T-helper 1 cell (primary cell): ENCODE measurements at regions not wholly inside any gene's neighbourhood (a gene's known extent, or its start where the extent isn't known, plus 50 kb on each side); places are given as distances from the start of the nearest gene placed in this dataset.

Source experiments
- DNase-seq, 5 donors: peaks; one replicate each; pipeline ENCODE4 v3.0.0-alpha.2; 2012 to 2020

DNA sequence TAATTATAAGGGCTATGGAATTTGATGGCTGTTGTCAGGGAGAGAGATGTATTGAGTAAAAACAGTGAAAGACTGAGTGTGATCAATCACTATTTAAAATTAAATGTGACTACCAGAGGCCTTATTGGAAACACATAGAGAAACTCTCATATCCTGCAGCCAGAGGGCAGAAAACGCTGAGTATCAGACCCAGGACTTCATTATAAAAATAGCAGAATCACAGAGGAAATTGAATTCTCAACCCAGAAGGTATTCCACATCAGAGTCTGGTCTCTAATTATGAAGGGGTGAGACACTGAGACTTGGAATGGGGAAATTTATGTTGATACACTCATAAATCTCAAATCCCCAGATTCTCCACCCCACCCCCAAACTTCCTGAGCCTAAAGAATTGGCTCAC lies 69.5 kb upstream of the IL6 start:
- no peak for DNase-seq

DNA sequence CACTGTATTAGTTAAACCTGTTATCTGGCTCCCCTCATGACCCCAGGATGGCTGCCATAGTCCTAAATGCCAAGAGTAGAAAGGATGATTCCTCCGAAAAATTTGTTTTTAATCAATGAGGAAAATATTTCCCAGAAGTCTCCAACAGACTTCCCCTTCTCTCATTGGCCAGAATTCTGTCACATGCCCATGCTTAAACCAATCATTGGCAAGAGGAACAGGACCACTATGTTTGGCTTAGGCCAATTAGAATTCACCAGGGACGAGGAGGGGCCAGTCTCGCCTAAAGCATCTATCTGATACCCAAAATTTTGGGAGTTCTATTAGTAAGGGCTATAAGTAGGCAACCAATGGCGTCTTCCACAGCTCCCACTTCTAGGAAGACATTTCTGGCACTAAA lies 71.2 kb upstream of the IL6 start:
- DNase-seq = no peak

DNA sequence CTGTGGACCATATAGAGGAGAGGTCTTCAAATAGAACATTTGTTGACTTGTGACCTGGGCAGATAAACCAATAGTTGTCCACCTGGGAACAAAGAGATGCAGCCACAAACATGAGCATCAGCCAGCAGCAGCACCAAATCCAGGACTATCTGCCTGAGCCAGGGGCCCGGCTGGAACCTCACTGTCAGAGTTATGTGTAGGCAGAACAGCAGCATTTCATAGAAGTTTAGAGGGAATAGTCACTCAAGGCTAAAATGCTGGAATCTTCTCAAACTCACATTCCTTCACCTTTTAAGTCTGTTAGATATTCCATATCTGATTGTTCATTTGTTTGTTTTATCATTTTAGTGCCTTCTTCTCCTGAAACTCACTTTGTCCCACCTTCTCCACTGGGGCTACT lies 72.2 kb upstream of the IL6 start:
- no peak for DNase-seq

DNA sequence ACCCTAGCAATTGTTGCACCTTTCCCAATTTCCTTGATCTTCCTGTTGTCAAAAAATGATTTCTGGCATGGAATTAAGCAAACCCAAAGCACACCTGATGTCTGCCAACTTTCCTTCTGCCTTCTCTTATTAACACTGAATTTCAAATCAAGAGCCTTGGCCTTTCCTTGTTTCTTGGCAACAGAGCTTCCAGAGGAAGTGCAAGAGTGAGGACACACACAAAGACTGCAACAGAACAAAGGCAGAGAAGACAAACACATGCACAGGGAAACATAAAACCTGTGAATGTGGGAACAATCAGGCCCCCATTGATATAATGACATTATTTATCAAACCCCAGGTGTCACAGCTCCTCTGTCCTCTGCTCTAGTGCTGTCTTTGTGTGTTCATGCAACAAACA lies 73.0 kb upstream of the IL6 start:
- no peak for DNase-seq

DNA sequence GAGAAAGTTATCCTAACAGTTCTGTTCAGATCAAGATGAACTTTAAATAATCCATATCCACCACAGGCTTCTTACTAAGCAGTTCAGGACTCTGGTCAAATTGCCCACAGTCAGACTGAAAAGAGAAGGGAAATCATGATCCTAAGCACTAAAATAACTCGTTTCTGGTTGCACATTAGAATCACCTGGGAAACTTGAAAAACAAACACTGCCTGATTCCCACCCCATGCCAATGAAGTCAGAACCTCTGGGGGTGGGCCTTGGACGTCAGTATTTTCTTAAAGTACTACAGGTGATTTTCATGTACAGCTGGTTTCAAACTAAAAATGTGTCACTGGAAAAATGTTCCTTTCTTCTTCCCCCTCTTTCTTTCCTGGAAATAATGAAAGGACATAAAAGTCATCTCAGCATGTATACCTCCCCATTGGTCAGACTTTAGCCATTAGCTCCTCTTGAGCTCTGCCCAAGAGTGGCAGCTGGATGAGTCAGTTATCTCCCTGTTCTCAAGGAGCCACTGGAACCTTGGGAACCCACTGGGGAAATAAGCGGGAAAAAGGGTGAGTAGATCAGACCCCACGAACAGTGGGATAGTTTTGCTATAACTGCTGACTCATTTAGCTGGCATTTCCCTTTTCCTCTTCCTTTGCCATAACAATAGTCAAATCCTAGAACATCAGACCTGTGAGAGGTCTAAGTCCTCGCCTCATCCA lies 75.3 kb upstream of the IL6 start:
- no peak for DNase-seq

DNA sequence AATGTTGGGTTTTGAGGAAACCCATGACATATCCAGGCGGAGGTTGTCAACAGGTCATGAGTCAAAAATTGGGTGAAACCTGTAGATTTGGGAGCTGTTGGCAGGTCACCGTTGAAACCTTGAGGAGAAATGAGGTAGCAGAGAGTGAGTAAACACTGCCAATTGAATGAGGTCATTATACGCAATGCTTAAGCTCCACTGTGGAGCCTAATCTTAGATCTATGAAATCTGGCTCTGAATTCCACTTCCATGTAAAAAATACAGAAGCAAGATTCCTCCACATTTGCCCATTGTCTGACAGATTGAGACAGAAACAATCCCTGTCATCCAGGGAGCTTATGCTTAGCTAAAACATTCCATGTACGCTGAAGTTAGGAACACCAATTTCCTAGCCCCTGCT lies 76.0 kb upstream of the IL6 start:
- DNase-seq = no peak

DNA sequence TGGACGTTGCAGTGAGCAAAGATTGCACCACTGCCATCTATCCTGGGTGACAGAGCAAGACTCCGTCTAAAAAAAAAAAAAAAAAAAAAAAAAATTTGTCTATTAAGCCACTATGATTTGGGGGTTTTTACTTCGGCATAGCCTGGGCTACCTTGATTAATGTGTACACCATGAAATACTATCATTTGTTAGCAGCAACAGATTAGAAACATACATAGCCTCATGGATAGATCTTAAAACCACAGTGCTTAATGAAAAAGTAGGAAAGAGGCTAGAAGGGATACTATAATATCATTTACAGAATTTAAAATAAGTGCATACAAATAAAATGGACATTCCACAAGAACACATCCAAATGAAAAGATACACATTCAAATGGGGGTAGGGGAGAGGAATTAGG lies 77.3 kb upstream of the IL6 start:
- no peak for DNase-seq

DNA sequence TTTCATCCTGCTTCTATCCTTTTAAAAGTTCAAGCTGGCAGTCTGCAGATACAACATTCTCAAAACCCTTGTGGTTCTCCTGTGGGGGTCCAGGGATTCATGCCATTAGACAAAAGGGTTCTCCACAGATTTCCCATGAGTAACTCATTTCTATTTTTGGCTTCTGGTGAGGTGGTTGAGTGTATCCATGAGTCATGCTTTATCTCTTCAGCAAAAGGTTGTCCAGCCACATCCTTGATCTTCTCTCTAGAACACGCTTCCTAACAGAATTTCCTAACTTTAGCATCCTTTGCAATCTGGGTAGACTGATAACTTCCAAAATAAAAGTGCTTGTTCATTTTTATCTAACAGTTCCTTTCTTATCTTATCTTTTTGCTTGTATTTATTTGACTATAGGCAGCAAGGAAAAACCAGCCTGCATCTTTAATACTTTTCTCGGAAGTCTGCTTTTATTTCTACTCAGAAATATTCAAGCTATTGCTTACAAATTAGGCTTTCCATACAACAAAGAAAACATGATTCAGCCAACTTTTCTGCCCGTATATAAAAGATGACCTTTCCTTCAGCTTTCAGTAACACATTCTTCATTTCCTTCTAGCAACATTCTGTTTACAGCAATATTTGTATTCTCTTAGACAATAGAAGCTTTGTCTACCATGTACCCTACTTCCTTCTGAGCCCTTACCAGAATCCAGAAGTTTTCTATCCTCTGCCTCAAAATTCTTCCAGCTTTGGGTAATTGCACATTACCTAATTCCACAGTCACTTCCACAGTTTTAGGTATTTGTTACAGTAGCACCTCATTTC lies 79.3 kb upstream of the IL6 start:
- DNase-seq = no peak

DNA sequence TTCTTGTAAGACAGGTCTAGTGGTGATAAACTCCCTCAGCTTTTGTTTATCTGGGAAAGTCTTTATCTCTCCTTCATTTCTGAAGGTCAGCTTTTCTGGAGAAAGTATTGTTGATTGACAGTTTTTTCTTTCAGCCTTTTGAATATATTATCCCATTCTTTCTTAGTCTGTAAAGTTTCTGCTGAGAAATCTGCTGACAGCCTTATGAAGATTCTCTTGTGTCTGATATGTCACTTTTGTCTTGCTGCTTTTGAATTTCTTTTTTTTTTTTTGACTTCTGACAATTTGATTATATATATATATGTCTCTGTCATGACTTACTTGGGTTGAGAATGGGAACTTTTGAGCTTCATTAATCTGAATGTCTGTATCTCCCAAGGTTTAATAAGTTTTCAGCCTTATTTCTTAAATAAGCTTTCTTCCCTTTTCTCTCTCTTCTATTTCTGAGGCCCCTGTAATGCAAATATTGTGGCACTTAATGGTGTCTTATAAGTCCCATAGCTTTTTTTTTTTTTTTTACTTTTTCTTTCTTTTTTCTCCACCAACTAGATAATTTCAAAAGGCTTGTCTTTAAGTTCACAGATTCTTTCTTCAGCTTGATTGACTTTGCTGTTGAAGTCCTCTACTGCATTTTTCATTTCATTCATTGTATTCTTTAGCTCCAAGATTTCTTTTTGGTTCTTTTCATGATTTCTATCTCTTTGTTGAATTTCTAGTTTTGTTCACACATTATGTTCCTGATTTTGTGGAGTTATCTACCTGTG lies 81.4 kb upstream of the IL6 start:
- no peak for DNase-seq

DNA sequence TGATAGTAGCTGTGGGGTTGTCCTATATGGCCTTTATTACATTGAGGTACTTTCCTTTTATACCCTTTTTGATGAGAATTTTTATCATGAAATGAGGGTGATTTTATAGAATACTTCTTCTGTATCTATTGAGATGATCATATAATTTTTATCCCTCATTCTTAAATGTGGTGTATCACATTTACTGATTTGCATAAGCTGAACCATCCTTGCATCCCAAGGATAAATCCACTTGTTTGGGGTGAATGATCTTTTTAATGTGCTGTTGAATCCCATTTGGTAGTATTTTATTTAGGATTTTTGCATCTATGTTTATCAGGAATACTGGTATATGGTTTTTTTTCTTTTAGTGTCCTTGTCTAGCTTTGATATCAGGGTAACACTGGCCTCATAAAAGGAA lies 84.5 kb upstream of the IL6 start:
- no peak for DNase-seq

DNA sequence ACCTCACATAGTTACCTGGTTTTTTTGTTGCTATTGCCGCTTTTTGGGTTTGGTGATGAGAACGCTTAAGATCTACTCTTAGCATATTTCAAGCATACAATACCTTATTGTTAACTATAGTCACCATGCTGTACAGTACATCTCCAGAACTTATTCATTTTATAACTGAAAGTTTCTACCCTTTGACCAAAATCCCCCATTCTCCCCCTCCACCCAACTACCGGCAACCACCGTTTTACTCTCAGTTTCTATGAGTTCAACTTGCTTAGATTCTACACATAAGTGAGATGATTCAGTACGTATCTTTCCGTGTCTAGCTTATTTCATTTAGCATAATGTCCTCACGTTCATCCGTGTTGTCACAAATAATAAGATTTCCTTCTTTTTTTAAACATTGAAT lies 86.7 kb upstream of the IL6 start:
- DNase-seq = peak in 1 of 5 donors; percentile 83

DNA sequence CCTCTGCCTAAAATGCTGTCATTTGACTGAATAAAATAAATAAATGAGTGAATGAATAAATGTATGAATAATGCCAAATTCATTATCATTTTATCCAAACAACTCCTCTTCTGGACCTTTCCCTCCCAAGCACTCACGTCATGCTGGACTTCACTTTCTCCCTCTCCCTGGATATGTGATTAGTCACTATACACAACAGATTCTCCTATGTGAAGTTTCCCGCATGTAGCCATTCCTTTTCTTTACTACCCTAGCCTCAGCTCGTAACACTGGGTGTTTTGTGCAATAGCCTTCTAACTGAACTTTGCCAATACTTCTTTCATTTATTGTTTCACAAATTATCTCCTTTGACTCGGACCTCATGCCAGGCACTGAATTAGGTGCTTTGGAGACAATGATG lies 87.6 kb upstream of the IL6 start:
- no peak for DNase-seq

DNA sequence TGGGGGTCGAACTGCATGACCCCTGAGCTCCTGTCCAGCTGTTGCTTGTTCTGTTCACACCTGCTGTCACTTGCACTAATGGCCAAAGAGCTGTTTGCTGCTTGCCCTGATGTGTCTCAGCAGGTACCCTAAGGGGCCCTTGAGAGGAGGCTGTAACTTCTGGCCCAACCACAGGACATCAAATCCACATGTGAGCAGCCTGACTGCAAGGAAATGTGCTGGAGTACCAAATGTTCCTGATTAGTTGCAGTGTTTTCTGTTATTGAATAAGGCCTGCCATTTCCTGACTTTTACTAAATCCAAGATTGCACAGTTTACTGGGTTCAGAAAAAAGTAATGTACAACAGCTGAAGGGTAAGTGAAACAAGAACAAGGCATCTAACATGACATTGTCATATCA lies 91.7 kb upstream of the IL6 start:
- no peak for DNase-seq

DNA sequence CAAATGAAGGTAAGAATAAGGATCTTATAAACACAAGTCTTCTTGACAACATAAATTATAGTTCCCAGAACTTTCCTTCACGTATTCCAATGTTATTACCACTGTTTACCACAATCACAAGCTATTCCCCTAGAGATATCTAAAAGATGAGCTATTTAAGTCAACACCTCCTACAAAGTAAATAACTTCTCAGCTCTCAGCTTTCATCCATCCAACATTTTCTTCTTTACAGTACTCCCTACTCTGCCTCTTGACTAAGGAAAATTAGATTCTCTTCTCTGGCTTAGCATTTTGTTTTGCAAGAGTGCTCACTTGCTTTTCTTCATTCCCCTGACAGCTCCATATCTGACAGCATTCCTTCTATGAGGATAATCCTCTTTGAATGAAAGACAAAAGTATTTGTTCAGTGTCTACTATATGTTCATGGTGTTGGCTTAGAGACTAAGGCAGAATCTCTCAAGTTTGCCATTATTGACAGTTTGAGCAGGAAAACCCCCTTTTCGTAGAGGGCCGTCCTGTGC lies 93.0 kb upstream of the IL6 start:
- DNase-seq = no peak

DNA sequence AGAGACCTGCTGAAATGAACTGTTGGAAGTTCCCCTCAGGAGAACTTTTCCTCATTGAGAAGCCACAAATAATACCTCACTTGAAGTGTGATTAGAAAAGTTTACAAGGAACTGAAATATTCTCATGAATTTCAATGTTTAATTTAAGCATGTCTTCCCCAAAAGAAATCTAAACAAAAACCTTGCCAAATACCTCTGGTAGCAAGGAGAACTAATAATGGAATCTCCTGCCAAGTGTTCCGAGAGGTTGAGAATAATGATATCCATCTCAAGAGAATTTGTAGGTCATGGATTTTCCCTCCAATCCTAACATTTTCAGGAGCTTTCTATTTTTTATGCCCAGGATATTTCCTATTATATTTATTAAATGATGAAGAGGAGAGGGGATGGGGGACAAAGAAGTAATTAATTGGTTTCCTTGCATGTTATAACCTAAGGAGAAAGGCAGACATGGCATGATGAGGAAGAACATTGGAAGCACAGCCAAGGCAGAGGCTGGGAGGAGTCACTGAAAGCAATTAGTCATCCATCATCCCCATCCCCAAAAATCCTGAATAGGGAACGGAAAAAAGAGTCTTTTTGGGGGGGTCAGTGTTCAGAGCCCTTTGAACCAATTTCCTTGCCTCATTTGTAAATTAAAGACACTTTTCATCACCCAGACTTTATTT lies 93.6 kb upstream of the IL6 start:
- DNase-seq = no peak

DNA sequence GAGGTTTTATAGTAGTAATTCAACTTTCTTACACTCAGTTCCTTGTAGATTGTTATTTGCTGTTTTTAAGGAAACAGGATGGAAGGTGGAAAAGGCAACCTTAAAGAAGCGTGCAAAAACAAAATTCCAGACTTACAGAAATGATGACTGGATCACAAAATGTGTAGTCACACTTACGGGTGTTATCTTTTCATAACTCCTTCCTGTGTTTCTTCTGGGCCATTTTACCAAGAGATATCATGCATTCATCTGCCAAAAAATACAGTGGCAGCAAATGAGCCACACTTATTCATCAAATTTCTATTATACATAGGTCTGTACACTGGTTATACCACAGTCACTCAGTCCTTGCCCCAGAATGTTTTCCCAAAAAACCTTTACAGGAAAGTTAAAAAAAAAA lies 94.3 kb upstream of the IL6 start:
- no peak for DNase-seq

DNA sequence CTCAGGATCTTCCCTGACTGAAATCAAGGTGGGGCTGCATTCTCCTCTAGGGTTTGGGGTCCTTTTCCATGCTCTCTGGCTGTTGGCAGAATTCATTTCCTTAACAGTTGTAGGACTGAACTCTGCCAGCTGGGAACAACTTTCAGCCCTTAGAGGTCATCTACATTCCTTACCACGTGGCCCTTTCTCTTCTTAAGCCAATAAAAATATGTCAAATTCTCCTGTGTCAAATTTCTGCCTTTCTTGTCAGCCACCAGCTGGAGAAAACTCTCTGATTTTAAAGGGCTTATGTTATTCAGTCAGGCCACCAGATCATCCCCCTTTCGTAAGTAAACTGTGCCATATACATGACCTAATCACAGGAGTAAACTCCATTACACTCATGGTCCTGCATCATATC lies 95.3 kb upstream of the IL6 start:
- DNase-seq = no peak

DNA sequence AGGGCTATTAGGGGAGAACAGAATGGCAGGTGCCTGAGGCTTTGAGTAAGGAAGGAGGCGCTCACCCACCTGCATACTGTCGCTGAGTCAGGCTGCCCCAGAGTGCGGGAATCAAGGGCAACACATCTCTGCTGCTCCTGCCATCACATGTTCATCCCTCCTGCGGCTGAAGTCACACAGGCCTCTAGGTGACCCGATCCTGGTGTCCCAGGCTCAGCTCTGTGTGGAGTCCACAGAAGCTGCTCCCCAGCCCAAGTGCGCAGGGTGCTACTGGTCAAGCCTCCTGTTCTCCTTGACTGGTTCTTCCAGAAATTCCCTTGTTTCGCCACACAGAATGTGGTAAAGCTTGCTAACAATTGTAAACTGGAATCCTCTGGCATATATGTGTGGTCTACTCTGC lies 96.9 kb upstream of the IL6 start:
- no peak for DNase-seq

DNA sequence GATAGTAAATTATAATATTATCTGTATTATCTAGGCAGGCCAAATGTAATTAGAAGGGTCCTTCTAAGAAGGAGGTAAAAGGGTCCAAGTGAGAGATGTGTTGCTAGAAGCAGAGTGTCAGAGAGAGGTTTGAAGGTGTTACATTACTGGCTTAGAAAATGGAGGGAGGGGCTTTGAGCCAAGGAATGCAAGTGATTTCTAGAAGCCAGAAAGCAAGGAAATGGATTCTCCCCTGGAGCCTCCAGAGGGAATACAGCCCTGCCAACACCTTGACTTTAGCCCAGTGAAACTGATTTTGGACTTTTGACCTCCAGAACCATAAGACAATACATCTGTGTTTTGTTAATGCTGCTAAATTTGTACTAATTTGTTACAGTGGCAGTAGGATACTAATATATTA lies 97.9 kb upstream of the IL6 start:
- DNase-seq = no peak

DNA sequence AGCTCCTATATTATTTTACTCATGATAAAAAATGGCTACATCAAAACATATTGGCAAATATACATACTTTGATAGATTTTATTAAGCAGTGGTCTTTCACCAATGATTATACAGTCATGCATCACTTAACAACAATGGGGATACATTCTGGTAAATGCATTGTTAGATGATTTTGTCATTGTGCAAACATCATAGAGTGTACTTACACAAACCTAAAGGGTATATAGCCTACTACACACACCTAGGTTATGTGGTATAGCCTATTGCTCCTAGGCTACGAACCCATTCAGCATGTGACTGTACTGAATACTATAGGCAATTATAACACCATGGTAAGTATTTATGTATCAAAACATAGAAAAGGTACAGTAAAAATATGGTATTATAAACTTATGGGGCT lies 98.9 kb upstream of the IL6 start:
- DNase-seq = no peak

DNA sequence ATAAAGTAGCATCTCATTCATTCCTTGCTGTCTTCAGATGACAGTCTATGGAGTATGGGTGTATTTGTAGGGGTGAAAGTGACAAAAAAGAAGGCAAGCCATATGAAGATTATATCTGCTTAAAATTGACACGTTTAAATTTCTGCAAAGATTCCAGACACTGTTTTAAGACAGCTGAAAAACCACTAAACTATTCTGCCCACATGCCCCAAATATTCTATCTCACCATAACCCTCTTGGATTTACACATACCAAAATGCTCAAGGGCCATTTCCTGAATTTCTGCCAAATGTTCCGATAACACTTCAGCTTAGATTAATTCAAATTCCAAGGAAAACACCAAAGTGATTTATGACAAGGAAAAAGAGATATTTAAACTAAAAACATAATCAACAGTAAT lies 99.9 kb upstream of the IL6 start:
- no peak for DNase-seq

DNA sequence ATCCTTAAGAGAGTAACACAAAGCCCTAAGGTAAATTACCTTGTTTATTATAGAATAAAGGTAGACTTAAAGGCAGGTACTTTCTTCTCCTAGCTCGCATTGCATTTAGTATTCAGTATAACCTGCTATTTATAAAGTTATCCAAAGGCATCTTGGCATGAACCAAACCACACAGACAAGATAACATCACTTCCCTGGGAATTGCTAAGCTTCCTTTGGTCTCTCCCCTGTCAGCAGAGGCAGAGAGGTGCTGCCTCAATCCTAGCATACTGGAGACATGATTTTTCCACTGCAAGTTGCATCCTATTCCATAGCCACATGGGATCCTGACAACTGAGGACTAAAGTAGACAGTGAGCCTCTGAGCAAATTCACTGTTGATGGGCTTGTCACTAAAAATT lies 101.7 kb upstream of the IL6 start:
- DNase-seq = no peak

DNA sequence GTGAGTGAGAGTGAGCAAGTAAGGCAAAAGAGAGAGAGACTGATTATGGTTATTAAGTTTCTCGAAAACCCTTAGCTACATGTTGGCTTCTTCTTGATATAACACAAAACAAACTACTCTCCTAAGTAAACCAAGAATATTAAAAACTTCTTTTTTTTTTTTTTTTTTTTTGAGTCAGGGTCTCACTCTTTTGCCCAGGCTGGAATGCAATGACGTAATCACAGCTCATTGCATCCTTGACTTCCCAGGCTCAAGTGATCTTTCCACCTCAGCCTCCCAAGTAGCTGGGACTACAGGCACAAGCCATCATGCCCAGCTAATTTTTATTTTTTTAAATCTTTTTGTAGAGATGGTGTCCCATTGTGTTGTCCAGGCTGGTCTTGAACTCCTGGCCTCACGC lies 102.2 kb upstream of the IL6 start:
- DNase-seq = no peak
